ENCODE measurements at regions not wholly inside any gene's neighbourhood (a gene's known extent, or its start where the extent isn't known, plus 50 kb on each side); places are given as distances from the start of the nearest gene placed in this dataset.

- no peaks in the 10 kb centered on the region for H3K36me3 ChIP-seq (ENCODE audit: low read length)
- no peak overlapping the region for H3K4me3 ChIP-seq (ENCODE audit: insufficient read depth, low read length, poor library complexity, severe bottlenecking)
- H3K27ac ChIP-seq (ENCODE audit: low read depth, low read length): no peak overlapping the region
- H3K27me3 ChIP-seq (ENCODE audit: low read length): no peaks in the 10 kb centered on the region
- no peak for TF ChIP-seq EZH2phosphoT487 (conservative IDR thresholded peaks at IDR 0.05; ENCODE audit: low read length)
- TF ChIP-seq, protein P1, sequence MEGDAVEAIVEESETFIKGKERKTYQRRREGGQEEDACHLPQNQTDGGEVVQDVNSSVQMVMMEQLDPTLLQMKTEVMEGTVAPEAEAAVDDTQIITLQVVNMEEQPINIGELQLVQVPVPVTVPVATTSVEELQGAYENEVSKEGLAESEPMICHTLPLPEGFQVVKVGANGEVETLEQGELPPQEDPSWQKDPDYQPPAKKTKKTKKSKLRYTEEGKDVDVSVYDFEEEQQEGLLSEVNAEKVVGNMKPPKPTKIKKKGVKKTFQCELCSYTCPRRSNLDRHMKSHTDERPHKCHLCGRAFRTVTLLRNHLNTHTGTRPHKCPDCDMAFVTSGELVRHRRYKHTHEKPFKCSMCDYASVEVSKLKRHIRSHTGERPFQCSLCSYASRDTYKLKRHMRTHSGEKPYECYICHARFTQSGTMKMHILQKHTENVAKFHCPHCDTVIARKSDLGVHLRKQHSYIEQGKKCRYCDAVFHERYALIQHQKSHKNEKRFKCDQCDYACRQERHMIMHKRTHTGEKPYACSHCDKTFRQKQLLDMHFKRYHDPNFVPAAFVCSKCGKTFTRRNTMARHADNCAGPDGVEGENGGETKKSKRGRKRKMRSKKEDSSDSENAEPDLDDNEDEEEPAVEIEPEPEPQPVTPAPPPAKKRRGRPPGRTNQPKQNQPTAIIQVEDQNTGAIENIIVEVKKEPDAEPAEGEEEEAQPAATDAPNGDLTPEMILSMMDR (IDR thresholded peaks at IDR 0.05; ENCODE audit: insufficient read depth, low read length, poor library complexity, severe bottlenecking): no peak
- H3F3A ChIP-seq (ENCODE audit: insufficient read depth): no peaks in the 10 kb centered on the region
- H4K20me1 ChIP-seq (ENCODE audit: low read depth, low read length): no peaks in the 10 kb centered on the region
- H3K9me3 ChIP-seq (ENCODE audit: insufficient read depth, low read length): no peaks in the 10 kb centered on the region; the same call in 1 of the 2 replicates
- H2AFZ ChIP-seq (ENCODE audit: low read depth, low read length, severe bottlenecking): no peak overlapping the region
- no peak overlapping the region for H3K4me2 ChIP-seq (ENCODE audit: low read depth, low read length, poor library complexity, severe bottlenecking)
- no peaks in the 10 kb centered on the region for H3K9me2 ChIP-seq (replicated peaks; ENCODE audit: insufficient read depth, low read length)
- no peaks in the 10 kb centered on the region for H3K79me2 ChIP-seq (ENCODE audit: insufficient read depth, low read length)
- no peak overlapping the region for H3K9ac ChIP-seq (ENCODE audit: low read length)
Observed at GRCh38 chr20:12173347-12174012, 255.8 kb downstream of the BTBD3 start.

GRCh38 chr20:12175538-12175937, 257.8 kb downstream of the BTBD3 start:
- no peaks in the 10 kb centered on the region for H3K36me3 ChIP-seq (ENCODE audit: low read length)
- H3K9ac ChIP-seq (ENCODE audit: low read length): no peak overlapping the region
- H3K79me2 ChIP-seq (ENCODE audit: insufficient read depth, low read length): no peaks in the 10 kb centered on the region
- no peaks in the 10 kb centered on the region for H3F3A ChIP-seq (ENCODE audit: insufficient read depth)
- H3K4me2 ChIP-seq (ENCODE audit: low read depth, low read length, poor library complexity, severe bottlenecking): no peak overlapping the region
- H4K20me1 ChIP-seq (ENCODE audit: low read depth, low read length): no peaks in the 10 kb centered on the region
- H3K4me3 ChIP-seq (ENCODE audit: insufficient read depth, low read length, poor library complexity, severe bottlenecking): no peak overlapping the region
- H3K9me3 ChIP-seq (ENCODE audit: insufficient read depth, low read length): no peaks in the 10 kb centered on the region; the same call in 1 of the 2 replicates
- H3K27me3 ChIP-seq (ENCODE audit: low read length): no peaks in the 10 kb centered on the region
- no peak overlapping the region for H3K27ac ChIP-seq (ENCODE audit: low read depth, low read length)
- H2AFZ ChIP-seq (ENCODE audit: low read depth, low read length, severe bottlenecking): no peak overlapping the region
- TF ChIP-seq EZH2phosphoT487 (conservative IDR thresholded peaks at IDR 0.05; ENCODE audit: low read length): no peak
- TF ChIP-seq, protein P1 (IDR thresholded peaks at IDR 0.05; ENCODE audit: insufficient read depth, low read length, poor library complexity, severe bottlenecking): no peak
- H3K9me2 ChIP-seq (replicated peaks; ENCODE audit: insufficient read depth, low read length): no peaks in the 10 kb centered on the region

DNA sequence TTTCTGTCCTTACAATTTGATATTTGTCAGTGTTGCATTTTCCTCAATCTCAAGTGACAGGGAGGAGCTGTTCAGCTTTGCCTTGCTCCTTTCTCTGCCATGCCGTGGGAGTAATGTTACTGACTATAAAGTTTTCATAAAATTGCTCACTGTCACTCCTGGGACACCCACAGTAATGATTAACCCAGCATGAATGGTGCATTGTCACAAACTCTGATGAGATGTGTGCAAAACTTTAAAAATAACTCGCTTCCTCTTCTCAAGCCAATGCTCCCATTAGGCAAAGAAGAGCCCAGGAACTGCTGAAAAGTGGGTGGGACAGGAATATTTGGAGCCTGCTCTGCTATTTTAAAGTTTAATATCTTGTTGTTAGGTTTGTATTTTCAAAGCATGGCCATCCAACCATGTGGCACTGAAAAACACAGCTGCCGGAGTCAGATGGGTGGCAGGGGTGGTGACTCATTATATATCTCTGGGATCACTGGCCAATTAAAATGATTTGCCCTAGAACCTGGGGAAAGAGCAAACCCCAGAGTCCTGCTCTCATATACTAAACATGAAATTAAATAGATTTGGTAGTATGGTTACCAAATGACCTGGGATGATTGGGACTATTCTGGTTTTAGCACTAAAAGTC, 260.1 kb downstream of the BTBD3 start:
- Histone ChIP-seq H2AFZ (ENCODE audit: low read depth, low read length, severe bottlenecking) (no peak overlapping the region), H3K4me3 (ENCODE audit: insufficient read depth, low read length, poor library complexity, severe bottlenecking) (no peak overlapping the region), H3K9me3 (ENCODE audit: insufficient read depth, low read length) (no peaks in the 10 kb centered on the region), H3K27me3 (ENCODE audit: low read length) (no peaks in the 10 kb centered on the region), H3F3A (ENCODE audit: insufficient read depth) (no peaks in the 10 kb centered on the region), H3K36me3 (ENCODE audit: low read length) (no peaks in the 10 kb centered on the region), H3K79me2 (ENCODE audit: insufficient read depth, low read length) (no peaks in the 10 kb centered on the region), H3K4me2 (ENCODE audit: low read depth, low read length, poor library complexity, severe bottlenecking) (no peak overlapping the region), H3K9me2 (replicated peaks; ENCODE audit: insufficient read depth, low read length) (no peaks in the 10 kb centered on the region), H4K20me1 (ENCODE audit: low read depth, low read length) (no peaks in the 10 kb centered on the region), H3K9ac (ENCODE audit: low read length) (no peak overlapping the region), H3K27ac (ENCODE audit: low read depth, low read length) (no peak overlapping the region)
- no peak for TF ChIP-seq EZH2phosphoT487 (conservative IDR thresholded peaks at IDR 0.05; ENCODE audit: low read length)
- TF ChIP-seq, protein P1 (IDR thresholded peaks at IDR 0.05; ENCODE audit: insufficient read depth, low read length, poor library complexity, severe bottlenecking): no peak
